Activated CD4-positive, CD25-positive, alpha-beta regulatory T cell (primary cell): ENCODE measurements at regions not wholly inside any gene's neighbourhood (a gene's known extent, or its start where the extent isn't known, plus 50 kb on each side); places are given as distances from the start of the nearest gene placed in this dataset.
"Not testable (repeated sequence)": the region's sequence is repeated elsewhere in the genome, so short reads cannot be mapped to it uniquely, and the experiment has no call there.

Experiments
- DNase-seq, 4 experiments: peaks; one replicate each; lab custom pipeline; 2025; lab: John Stamatoyannopoulos, UW

- no peak for DNase-seq
Measured at GRCh38 chr12:124673801-124674617, 106.6 kb upstream of the NCOR2 start.

GRCh38 chr12:124669271-124669721 is 101.9 kb upstream of the NCOR2 start:
- DNase-seq, result not testable (repeated sequence)

GRCh38 chr12:124668602-124669001 is 101.2 kb upstream of the NCOR2 start:
- DNase-seq, result no peak

- DNase-seq, result no peak
Measured at GRCh38 chr12:124667506-124668326, 100.3 kb upstream of the NCOR2 start.

- DNase-seq, result no peak
Measured at GRCh38 chr12:124666722-124667259, 99.4 kb upstream of the NCOR2 start.

GRCh38 chr12:124665511-124665910 is 98.1 kb upstream of the NCOR2 start:
- DNase-seq, result no peak

GRCh38 chr12:124664395-124665111 is 97.1 kb upstream of the NCOR2 start:
- no peak for DNase-seq

GRCh38 chr12:124663771-124664366 is 96.5 kb upstream of the NCOR2 start:
- DNase-seq, result no peak

- DNase-seq, result no peak
Measured at GRCh38 chr12:124663206-124663605, 95.8 kb upstream of the NCOR2 start.

GRCh38 chr12:124661341-124661740 is 93.9 kb upstream of the NCOR2 start:
- DNase-seq, result no peak

- DNase-seq, result no peak
Measured at GRCh38 chr12:124660851-124661250, 93.4 kb upstream of the NCOR2 start.

- no peak for DNase-seq
Measured at GRCh38 chr12:124658806-124659402, 91.5 kb upstream of the NCOR2 start.

- DNase-seq, result no peak
Measured at GRCh38 chr12:124658302-124658701, 90.9 kb upstream of the NCOR2 start.

- DNase-seq, result no peak
Measured at GRCh38 chr12:124656947-124657434, 89.6 kb upstream of the NCOR2 start.

GRCh38 chr12:124655698-124656516 is 88.5 kb upstream of the NCOR2 start:
- no peak for DNase-seq

GRCh38 chr12:124655048-124655697 is 87.8 kb upstream of the NCOR2 start:
- DNase-seq, result no peak

- DNase-seq, result no peak
Measured at GRCh38 chr12:124654666-124655047, 87.2 kb upstream of the NCOR2 start.

GRCh38 chr12:124653169-124653931 is 85.9 kb upstream of the NCOR2 start:
- no peak for DNase-seq

- no peak for DNase-seq
Measured at GRCh38 chr12:124652661-124653060, 85.2 kb upstream of the NCOR2 start.
